ENCODE measurements at regions not wholly inside any gene's neighbourhood (a gene's known extent, or its start where the extent isn't known, plus 50 kb on each side); places are given as distances from the start of the nearest gene placed in this dataset.

DNA sequence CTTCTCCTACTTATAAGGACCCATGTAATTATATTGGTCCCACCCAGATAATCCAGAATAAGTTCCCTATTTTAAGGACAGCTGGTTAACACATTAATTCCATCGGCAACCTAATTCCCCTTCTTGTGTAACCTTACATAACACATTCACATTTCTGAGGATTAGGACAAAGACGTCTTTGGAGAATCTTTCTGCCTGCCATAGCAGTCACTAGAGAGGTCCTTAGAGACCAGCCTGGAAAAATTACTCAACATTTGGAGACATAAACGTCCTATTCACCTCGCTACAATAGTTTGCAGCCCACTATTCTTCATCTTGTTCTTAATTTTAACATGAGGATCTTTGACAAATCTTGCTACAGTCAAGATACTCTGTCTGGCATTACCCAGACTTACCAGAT is 100.1 kb downstream of the MAFB start:
- no peak for DNase-seq

DNA sequence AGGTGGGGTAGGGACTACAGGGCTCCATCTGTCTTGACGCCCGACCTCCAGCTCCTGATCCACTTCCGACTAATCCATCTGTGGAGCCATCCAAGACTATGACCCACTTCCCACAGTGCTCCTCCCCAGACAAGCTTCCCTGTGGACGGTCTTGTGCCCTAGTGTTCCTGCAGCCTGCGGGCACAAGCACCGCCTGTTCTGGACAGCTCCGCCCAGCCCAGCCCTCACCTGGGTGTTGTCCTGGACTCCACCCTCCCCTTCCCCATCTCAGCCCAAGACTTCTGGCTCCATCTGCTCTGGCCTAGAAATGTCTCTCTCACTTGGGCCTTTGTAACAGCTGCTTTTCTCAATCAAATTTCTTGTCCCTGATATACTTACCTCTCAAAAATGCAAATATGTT is 102.0 kb downstream of the MAFB start:
- DNase-seq: no peak

- DNase-seq: no peak
These were observed 104.8 kb downstream of the MAFB start for GRCh38 chr20:40584130-40584809.

DNA sequence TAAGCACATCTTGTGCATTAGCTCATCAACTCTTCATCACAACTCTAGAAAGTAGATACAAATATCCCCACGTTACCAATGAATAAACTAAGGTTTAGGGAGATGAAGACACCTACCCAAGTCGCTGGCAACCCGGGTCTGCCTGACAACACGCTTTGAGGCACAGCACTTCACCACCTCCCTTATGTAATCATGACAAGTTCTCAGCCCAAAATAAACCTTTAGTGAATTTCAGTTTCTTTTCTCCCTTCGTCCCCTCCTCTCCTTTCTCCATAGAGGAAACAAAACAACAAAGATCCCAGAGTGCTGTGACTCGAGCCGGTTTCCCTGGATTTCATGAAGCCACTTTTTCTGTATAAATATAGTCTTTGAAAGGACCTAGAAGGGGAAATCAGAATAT is 105.4 kb downstream of the MAFB start:
- DNase-seq: no peak

DNA sequence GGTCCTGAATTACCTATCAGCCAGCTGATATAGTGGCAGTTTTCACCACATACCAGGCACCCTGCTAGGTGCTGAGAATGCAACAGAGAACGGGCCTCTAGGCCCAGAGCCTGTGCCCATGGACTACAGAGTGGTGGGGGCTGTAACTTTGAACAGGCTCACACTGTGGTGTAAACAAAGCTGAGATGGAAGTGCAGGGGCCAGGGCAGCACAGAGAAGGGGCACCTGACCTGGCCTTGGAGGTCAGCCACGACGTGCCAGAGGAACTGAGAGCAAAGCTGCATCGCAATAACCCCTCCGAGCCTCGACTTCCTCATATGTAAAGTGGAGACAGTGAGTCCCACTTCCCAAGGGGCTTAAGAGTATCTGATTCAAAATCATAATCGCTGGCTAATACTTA is 105.8 kb downstream of the MAFB start:
- DNase-seq: no peak

- DNase-seq: no peak
These were observed 106.5 kb downstream of the MAFB start for GRCh38 chr20:40582531-40582930.

DNA sequence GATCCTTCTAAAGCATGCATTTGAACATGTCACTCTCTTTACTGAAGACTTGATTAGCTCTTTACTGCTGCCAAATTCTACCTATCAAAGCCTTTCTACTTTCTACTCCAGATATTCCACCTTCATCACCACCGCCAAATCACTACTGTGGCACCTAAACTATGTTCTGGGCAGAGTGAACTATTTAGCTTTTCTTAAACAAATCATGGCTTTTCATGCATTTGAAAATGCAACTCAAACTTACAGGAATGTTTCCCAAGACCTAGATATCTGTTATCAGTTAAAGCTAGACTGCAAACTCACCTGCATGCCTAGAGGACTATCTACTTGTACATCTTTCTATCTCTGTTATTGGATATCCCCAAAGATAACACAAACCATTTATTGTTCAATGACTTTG is 109.3 kb downstream of the MAFB start:
- DNase-seq: no peak

DNA sequence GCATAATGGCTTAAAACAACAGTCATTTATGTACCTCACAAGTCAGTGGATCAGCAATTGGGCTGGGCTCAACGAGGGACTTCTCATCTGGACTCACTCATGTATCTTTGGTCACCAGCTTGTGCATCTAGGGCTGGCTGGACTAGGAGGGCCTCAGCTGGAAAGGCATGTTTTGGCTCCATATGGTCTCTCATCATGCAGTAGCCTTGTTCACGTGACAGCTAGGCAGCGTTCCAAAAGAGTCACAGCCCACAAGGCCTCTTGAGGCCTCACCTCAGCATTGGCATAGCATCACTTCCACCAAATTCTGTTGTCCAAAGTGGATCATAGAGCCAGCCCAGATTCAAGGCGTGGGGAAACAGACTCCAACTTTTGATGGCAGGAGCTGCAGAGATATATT is 110.1 kb downstream of the MAFB start:
- no peak for DNase-seq

DNA sequence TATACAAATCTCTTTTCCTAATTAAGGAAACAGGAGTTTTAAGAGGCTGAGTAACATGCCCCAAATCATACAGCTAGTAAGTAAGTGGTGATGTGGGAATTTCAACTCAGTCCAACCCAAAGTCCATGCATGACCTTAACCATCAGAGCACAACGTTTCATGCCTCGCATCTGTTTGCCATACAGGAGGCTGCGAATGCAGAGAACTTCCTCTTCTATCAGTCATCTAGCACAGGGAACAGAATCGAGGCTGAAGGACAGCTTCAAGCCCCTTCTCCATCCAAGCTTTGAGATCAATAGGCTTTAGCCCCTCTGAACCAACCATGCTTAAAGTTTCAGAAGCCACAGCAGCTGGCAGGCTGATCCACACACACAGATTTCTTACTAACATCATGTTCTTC is 113.2 kb downstream of the MAFB start:
- no peak for DNase-seq

DNA sequence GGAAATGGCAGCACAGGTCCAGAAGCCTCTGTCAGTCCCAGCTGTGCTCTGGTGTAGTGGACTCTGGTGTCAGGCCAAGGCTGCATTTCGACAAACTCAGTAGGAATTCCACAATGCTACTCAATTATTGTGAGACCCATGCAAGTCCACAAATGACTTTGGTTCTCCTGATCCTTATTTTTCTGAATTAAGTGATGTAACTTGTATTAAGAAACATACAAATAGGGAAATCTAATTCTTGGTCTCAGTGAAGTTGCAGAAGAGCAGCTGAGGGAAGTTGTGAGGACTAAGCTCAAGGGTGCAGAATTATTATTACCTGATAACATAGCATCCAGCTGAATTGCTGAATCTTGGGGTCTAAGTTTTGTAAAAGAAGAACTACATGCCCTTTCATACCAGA is 116.8 kb downstream of the MAFB start:
- DNase-seq: no peak

- DNase-seq: no peak
These were observed 117.4 kb downstream of the MAFB start for GRCh38 chr20:40571639-40572038.

DNA sequence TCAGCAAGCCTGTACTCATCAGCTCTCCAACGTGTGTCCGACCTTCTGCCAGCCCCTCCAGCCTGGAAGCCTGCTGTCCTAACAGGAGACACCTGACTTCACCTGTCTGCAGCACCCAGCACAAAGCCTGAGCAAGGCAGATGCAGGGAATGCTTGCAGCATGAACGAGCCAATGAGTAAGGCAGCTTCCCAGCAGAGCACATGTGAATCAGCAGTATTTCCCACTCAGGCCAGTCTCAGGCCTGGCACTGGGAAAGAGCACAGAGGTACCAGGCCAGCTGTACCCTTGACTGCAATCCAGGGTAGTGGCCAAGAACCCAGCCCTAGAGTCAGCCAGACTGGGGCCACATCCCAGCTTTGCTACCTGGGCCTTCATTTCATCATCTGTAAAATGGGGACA is 120.8 kb downstream of the MAFB start:
- no peak for DNase-seq

GRCh38 chr20:40565682-40566040 is 123.4 kb downstream of the MAFB start:
- DNase-seq: no peak

DNA sequence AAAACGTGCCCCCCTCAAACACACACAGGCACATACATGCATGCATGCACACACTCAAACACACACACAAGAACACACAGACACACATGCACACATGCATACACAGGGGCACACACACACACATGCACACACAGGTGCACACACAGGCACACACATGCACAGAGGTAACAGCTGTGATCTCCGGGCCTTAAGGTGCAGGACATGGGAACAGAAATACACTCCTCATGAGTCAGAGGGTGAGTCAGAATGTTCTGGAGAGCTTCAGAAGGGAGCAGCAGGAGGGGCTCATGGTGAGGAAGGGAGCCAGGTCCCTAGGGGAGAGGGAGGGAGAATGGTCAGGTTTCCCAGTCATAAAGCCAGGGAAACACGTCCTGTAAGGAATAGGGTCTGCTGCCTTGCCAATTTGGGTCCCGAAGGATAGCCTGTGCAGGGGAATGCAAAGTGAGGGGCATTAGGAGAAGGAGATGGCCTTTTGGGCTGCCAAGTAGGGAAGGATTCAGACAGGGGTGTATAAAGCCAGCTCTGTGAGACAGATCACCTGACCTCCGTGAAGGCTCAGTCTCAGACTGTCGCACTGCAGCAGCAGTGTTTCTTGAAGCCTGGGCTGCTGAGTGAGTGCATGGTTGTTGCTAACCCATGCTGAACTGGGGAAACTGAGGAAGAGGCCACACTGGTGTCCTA is 123.9 kb downstream of the MAFB start:
- DNase-seq: no peak

GRCh38 chr20:40563296-40563950 is 125.6 kb downstream of the MAFB start:
- DNase-seq: no peak

- no peak for DNase-seq
These were observed 127.0 kb downstream of the MAFB start for GRCh38 chr20:40562031-40562430.

DNA sequence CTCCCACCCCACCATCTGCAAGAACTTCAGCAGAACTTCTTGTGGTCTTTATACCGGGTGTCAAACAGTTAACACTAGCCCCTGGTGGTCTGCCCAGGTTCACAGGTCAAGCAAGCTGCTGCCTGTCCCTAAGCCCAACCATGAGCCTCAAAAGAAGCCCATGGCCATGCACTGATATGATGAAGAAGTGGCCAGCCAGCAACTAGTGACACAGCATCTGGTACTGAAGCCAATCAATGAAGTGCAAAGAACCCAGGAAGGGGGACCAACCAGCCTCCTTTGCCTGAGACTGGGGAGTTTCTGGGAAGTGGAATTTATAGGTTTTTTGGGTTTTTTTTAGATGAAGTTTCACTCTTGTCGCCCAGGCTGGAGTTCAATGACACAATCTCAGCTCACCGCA is 127.8 kb downstream of the MAFB start:
- DNase-seq: no peak

DNA sequence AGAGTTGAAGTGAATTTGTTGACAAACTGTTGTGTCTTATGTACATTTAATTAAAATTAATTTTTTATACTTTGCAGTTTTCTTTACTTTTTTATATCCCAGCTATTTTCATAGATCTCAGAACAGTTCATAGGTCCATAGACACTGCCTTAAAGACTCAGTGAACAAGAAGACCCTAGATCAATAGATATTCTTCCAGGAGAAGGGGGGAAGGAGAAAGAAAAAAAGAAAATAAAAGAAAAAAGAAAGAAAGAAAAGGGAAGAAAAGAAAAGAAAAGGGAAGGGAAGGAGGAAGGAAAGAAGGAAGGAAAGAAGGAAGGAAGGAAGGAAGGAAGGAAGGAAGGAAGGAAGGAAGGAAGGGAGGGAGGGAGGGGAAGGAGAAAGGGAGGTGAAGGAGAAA is 130.8 kb downstream of the MAFB start:
- no peak for DNase-seq

- no peak for DNase-seq
These were observed 137.9 kb downstream of the MAFB start for GRCh38 chr20:40551125-40551530.

DNA sequence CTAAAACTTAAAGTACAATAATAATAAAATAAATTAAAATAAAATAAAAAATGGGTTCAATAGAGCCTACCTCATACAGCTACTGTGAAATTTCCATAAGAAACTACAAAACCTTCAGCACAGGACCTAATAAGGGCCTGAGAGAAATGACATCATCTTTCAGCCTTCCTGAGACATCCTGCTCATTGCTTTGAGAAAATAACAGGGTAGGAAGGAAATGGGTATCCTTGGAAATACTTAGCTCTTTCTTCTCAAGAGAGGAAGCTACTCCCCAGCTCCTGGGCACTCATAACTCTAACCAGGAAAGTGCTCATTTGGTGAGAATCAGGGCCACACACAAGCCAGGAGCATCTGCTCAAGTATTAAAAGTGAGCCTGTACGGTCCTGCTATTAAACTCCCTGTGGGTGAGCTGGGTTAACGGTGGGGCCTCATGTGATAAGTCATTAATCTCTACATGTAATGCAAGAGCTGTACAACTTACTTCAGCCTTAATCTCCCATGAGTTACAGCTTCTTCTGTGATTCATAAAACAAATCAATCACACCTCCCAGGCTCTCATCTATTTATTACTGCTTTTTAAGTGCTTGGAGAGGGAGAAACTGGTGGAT is 141.4 kb downstream of the MAFB start:
- no peak for DNase-seq

DNA sequence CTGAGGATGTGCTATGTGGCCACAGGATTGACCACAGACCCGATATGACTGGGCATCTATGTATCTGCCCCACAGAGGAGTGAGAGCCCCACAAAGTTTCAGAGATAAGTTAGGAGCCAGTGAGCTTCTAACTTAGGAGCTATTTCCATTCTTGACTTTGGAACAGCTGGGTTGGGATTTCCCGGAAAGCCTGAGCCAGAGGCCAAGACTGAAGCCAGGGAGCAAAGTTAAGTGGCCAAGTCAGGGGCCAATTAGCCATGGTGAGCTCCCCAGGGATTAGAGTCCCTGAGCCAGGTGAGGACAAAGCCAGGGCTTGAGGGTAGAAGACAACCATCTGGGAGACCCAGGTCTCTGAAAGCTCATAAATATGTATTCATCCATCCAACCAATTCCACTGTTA is 143.6 kb downstream of the MAFB start:
- no peak for DNase-seq

DNA sequence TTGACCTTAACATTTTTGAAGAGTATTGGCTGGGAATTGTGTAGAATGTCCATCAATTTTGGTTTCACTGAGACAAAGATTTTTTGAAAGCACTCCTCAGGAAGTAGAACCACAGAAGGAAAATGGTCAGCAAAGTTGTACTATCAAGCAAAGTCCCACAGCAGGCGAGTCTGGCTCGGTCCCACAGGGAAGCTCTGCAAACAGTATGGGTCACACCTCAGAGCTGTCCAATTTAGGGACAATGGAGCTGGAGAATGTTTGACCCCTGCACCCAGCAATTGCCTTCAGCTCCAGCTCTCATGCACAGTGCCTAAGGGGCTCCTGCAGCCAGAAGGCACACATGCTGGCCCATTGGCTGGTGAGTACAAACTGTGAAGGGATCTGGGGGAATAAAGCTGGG is 147.0 kb downstream of the MAFB start:
- no peak for DNase-seq

DNA sequence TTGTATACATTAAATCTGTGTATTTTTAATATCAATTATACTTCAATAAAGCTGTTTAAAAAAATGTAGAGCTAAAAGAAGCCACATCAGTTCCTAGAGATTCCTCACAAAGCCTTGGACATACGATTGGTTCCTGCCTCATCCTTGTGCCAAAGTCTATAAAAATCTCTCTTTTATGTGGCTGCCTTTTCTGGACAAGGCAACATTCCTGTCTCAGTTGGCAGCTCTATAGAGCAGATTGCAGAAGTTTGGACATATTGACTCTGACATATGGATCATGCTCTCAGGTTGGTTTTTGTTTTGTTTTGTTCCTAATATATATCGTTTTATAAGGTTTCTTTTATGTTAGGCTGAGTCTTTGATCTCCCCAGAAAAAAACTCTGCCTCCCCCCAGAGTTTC is 148.9 kb downstream of the MAFB start:
- no peak for DNase-seq

- DNase-seq: no peak
These were observed 150.9 kb downstream of the MAFB start for GRCh38 chr20:40538131-40538530.
